ENCODE measurements at regions not wholly inside any gene's neighbourhood (a gene's known extent, or its start where the extent isn't known, plus 50 kb on each side); places are given as distances from the start of the nearest gene placed in this dataset.

DNA sequence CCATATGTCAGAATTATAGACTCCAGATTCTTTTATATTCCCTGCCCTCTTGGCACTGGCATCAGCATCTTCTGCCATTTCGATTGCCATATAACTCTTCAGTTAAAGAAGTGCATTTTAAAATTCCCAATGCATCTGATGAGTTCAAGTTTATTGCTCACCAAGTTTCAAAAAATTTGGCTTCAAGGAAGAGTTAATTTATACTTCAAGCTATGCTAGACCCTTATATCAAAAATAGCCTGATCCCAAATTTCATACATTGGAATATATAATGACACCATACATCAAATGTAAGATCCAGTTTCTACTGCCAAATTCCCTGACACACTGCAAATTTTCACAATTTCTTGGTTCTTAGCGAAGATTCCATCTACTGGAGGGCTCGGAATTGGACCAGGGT is 1058.6 kb downstream of the NTRK3 start (continued):
- TF ChIP-seq SAP30 (IDR thresholded peaks at IDR 0.05; ENCODE audit: insufficient read depth, insufficient replicate concordance, low read length): no peak
- TF ChIP-seq CHD7 (IDR thresholded peaks at IDR 0.05; ENCODE audit: insufficient replicate concordance, low read length): no peak
- no peak for TF ChIP-seq TEAD4 (IDR thresholded peaks at IDR 0.05; ENCODE audit: low read depth, low read length)
- TF ChIP-seq RNF2 (IDR thresholded peaks at IDR 0.05; ENCODE audit: borderline replicate concordance, low read depth, low read length, missing control alignments, poor library complexity, severe bottlenecking): no peak
- no peak for TF ChIP-seq CBX5 (IDR thresholded peaks at IDR 0.05; ENCODE audit: low read depth, low read length)
- TF ChIP-seq USF2 (IDR thresholded peaks at IDR 0.05; ENCODE audit: low read length): no peak
- TF ChIP-seq KDM4A (IDR thresholded peaks at IDR 0.05; ENCODE audit: low read depth, low read length, severe bottlenecking): no peak
